HT-29 (cell line): ENCODE measurements at regions not wholly inside any gene's neighbourhood (a gene's known extent, or its start where the extent isn't known, plus 50 kb on each side); places are given as distances from the start of the nearest gene placed in this dataset.
A peak's percentile ranks its signal among the peaks of the same experiment; 100 is the strongest.

Source experiments
- DNase-seq: peaks from one replicate; pipeline ENCODE4 v3.0.0-alpha.2; 2015; ENCODE audit warnings: low spot score

DNA sequence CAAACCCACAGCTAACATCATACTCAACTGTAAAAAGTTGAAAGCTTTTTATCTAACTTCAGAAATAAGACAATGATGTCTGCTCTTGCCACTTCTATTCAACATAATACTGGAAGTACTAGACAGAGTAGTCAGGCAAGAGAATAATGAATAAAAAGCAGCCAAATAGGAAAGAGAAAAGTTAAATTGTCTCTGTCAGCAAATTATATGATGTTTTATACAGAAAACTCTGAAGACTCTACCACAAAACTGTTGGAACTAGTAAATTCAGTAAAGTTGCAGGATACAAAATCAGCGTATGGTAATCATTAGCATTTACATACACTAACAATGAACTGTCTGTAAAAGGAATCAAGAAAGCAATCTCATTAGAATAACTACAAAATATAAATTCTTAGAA is 752.9 kb upstream of the CT83 start:
- no peak for DNase-seq

DNA sequence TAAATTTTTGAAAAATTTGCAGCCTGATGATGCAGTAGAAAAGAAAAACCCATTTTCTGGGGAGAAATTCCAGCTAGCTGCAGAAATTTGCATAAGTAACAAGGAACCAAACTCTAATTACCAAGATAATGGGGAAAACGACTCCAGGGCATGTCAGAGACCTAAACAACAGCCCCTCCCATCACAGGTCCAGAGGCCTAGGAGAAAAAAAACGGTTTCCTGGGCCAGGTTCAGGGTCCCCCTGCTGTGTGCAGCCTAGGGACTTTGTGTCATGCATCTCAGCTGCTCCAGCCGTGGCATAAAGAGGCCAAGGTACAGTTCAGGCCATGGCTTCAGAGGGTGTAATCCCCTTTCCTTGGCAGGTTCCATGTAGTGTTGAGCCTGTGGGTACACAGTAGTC is 733.7 kb upstream of the CT83 start:
- DNase-seq = no peak

DNA sequence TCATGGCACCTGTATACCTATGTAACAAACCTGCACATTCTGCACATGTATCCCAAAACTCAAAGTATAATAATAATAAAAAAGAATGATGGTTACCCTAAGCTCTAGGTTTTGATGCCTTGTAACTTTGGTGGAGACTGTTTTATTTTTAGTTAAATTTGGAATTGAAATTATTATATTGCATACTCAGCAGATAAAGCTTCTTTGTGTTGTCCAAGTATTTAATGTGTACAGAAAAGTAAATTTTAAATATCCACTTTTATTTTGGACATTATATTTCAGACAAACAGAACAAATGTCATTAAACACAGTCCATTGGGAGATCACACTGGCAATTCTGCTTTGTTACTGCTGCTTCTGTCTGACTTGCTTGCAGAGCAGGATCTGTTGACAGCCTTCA is 684.5 kb upstream of the CT83 start:
- no peak for DNase-seq

DNA sequence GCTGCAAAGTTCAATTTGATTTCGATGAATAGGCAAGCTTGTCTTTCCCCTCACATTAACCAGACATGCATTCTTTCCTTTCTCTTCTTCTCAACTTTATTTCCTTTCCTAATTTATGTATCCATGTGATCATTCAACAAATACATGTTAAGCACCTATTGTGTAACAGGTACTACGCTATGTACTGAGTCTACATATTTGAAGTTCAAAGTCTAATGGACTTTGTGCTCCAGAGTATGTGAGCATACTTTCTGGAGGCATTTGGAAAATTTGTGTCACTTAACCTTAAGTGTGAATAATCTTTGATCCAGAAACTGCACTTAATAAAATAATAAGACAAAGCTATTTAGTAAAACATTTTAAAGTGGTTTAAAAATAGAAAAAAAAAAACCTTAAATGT is 675.3 kb upstream of the CT83 start:
- DNase-seq = no peak

DNA sequence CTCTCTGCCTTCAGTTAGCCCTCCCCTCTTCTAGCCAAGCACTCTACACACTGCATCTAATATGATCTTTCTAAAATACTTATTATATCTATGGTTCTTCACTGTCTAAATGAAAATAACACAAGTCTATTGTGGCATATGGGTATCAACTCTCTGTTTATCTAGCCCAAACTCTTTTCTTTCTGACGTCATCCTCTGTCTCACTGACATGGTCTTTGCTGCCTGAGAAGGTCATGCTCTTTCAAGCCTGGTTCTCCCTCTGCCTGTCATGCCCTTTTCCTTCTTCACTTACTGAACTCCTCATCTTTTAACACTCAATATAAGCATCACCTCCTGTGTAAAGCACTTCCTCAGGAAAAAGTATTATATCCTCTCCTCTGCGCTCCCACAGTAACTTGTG is 672.2 kb upstream of the CT83 start:
- DNase-seq = no peak

DNA sequence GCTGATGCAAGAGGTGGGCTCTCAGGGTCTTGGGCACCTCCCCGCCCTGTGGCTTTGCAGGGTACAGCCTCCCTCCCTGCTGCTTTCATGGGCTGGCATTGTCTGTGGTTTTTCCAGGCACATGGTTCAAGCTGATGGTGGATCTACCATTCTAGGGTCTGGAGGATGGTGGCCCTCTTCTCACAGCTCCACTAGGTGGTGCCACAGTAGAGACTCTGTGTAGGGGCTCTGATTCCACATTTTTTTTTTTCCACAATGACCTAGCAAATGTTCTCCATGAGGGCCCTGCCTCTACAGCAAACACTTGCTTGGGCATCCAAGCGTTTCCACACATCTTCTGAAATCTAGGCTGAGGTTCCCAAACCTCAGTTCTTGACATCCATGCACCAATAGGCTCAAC is 657.9 kb upstream of the CT83 start:
- peak; percentile 13 for DNase-seq

DNA sequence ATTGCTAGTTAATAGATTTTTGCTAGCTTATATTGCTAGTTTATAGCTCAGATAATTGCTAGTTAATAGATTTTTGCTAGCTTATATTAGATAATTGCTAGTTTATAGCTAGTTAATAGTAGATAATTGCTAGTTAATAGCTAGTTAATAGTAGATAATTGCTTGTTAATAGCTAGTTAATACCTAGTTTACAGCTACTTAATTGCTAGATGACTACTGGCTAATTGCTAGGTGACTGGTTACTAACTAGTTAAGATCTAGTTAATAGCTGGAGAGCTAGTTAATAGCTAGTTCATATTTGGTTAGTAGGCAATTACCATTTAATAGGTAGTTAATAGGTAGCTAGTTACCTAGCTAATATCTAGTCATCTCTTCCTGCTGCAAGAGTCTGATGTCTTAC is 633.8 kb upstream of the CT83 start:
- no peak for DNase-seq

DNA sequence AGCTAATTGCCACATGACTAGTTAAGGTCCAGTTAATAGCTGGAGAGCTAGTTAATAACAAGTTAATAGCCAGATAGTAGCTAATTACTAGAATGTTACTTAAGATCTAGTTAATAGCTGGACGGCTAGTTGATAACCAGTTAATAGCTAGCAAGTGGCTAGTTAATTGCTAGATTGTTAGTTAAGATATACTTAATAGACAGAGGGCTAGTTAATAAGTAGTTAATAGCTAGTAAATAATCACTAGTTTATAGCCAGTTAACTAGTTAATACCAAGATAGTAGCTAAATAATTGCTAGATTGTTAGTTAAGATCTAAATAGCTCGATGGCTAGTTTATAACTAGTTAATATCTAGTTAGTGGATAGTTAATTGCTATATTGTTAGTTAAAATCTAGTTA is 632.6 kb upstream of the CT83 start:
- DNase-seq = no peak

DNA sequence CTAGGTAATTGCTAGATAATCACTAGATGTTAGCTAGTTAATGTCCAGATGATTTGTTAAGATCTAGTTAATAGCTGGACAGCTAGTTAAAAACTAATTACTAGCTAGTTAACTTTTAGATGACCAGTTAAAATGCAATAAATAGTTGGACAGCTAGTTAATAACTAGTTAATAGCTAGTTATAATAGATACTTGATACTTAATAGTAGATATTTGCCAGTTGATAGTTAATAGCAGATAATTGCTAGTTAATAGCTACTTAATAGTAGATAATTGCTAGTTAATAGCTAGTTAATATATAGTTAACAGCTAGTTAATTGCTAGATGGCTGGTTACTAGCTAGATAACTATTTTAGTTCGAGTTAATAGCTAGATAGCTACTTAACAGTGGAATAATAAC is 631.4 kb upstream of the CT83 start:
- DNase-seq = no peak

DNA sequence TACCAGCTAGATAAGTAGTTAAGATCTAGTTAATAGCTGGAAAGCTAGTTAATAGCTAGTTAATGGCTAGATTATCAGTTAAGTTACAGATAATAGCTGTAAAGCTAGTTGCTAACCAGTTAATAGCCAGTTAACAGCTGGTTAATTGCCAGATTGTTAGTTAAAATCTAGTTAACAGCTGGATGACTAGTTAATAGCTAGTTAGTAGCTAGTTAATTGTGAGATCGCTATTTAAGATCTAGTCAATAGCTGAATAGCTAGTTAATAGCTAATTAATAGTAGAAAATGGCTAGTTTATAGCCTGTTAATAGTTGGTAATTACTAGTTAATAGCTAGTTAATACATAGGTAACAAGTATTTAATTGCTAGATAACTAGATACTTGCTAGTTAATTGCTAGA is 630.5 kb upstream of the CT83 start:
- no peak for DNase-seq

DNA sequence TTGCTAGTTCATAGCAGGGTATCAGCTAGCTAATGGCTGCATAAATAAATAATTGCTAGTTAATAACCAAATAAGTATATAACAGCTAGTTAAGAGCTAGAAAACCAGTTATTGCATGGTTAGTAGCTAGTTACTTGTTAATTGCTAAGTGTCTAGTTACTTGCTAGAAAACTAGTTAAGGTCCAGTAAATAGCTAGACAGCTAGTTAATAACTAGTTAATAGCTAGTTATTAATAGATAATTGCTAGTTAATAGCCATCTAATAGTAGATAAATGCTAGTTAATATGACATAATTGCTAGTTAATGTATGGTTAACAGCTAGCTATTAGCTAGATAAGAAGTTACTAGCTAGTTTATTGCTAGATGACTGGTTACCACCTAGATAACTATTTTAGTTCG is 629.9 kb upstream of the CT83 start:
- no peak for DNase-seq

DNA sequence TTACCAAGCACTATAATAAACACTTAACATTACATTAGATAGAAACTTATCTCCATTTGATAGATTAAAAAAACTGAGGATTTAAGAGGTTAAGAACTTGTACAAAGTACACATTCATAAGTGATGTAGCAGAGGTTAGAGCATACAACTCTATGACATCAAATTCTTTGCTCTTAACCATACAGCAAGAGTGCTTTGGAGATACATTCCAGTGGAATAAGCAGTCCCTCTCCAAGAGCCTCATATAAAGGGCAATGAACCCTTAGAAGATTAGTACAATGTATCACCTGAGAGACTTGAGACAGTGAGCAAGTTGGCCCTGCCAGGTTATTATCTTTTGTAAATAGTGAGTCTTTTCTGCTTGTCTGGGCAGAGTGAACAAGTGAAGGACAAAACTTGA is 600.4 kb upstream of the CT83 start:
- DNase-seq = no peak

DNA sequence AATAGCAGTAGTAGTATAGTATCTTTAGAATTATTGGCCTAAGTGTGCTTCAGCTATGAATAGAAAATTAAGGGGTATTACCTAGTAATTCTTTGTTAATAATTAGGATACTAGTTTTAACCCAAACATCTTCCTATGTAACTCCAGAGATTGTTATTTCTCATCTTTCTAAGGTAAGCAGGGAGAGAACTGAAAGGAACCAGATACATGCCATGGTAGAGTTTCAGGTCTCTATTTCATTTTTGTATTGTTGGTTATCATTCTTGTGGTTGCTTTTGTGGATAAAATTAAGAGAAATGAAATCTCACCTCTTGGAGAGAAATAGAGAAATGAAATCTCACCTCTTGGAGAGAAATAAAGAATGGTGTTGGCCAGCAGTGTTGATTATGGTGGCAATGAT is 597.1 kb upstream of the CT83 start:
- no peak for DNase-seq

DNA sequence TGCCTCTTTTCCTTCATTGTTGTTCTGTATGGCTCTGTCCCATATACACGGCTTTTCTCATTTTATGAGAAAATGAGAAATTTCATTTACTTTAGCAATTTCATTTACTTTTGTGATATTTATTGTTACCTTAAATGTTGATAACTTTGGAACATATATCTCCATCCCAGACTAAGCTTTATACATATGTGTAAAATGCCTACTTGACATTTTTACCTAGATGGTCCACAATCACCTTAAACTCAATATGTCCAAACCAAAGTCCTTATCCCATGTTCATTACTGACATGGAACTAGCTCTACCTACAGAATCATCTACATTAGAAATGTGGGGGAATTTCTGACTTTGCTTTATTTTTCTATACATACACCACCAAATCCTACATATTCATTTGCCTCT is 590.5 kb upstream of the CT83 start:
- DNase-seq = no peak

DNA sequence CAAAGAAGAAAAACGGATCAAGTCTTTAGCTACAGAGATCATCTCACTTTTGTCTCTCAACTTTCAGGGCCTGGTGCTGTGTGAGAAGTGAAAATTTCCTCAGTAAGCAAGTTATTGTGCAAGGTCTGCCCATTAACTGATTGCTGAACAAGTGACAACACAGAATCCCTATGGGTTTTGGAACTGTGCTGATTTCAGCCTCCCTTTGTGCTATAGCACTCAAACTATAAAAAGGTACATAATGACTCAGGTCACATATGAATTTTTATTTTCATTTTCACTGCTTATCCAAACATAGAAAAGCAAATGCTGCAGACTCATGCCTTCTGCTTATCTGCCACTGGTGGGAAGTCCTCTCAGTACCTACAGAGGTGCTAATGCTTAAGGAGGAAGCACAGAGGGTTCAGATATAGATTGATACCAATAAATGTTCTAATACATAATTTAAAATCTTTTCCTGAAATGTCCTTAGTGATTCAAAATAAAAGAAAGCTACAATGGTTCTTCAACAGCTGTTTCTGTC is 576.2 kb upstream of the CT83 start:
- DNase-seq = no peak

DNA sequence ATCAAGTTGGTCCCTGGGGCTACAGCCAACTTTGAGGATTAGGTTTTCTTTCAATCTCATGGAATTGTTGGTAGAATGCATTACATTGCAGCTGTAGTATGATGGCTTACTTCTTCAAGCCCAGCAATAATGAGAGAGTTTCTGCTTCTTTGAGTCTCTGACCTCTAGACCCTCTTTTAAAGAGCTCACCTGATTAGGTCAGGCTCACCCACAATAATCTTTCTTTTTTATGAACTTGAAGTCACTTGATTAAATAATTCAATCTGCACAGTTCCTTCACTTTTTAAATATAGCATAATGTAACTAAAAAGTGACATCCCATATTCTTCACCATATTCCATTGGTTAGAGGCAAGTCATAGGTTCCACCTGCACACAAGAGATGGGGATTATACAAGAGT is 547.5 kb upstream of the CT83 start:
- no peak for DNase-seq

DNA sequence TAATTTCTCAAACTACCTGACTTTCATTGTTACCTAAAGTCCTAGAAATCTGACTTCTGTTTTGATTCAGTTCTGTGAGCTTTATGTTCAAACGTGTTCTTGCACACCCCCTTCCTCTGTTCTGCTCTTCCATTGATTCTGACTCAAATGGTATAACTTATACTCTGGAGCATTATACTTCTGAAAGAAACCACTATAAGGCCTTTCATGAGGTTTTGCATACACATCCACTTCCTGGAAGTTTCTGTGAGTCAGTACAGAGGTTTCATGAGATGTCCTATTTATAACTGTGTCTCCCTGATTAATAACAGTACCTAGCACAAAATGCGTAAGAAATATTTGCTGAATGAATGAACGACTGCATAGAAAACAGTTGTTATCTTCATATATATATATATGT is 540.2 kb upstream of the CT83 start:
- DNase-seq = no peak

DNA sequence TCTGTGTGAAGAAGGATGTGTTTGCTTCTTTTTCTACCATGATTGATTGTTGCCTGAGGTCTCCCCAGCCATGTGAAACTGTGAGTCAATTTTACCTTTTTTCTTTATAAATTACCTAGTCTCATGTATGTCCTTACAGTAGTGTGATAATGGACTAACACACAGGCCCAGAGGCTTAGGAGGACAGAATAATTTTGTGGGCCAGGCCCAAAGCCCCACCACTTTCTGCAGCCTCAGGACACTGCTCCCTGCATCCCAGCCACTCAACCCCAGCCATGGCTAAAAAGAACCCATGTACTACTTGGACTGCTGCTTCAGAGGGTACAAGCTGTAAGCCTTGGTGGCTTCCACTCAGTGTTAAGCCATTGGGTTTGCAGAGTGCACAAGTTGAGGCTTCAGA is 512.7 kb upstream of the CT83 start:
- DNase-seq = no peak

DNA sequence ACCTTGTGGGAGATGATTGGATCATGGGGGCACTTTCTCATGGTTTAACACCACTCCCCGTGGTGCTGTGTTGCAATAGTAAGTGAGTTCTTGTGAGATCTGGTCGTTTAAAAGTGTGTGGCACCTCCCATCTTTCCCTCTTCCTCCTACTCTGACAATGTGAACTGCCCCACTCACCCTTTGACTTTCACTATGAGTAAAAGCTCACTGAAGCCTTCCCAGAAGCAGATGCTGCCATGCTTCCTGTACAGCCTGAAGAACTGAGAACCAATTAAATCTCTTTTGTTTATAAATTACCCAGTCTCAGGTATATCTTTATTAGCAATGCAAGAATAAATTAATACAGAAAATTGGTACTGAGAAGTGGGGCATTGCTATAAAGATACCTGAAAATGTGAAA is 509.6 kb upstream of the CT83 start:
- DNase-seq = no peak

DNA sequence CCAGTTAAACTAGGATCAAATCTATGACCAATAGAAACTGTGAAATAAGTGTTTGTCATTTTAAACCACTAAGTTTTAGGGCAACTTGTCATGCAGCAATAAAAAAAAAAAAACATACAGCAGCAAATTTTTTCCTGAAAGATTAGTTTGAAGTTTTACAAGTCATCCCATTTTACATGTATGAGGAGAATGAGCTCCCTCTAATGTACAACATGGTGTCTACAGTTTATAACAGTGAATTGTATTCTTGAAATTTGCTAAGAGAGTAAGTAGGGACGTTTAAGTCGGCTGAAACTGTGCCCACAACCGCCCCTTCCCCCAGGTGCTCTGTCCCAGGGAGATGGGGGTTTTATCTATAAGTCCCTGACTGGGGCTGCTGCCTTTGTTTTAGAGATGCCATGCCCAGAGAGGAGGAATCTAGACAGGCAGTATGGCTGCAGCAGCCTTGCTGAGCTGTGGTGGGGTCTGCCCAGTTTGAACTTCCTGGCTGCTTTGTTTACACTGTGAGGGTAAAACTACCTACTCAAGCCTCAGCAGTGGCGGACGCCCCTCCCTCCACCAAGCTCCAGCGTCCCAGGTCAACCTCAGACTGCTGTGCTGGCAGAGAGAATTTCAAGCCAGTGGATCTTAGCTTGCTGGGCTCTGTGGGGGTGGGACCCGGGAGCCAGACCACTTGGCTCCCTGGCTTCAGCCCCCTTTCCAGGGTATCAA is 499.3 kb upstream of the CT83 start:
- DNase-seq = peak; percentile 10

DNA sequence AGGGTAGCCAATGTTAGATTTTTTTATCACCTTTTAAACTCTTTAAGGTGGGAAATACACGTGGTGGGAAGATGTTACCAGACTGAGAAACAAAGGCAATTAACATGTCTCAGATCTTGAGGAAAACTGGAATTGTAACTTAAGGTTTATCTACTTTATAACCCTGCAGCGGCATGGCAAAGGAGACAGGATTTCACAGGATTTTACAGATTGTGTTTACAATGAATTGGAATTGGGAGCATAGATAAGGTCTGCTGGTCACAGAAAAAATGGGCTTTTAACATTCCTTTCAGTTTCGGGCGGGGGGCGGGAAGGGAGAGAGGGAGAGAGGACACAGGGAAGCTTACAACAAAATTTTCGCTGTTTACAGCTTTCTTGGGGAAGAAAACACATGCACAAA is 467.5 kb upstream of the CT83 start:
- DNase-seq = no peak

DNA sequence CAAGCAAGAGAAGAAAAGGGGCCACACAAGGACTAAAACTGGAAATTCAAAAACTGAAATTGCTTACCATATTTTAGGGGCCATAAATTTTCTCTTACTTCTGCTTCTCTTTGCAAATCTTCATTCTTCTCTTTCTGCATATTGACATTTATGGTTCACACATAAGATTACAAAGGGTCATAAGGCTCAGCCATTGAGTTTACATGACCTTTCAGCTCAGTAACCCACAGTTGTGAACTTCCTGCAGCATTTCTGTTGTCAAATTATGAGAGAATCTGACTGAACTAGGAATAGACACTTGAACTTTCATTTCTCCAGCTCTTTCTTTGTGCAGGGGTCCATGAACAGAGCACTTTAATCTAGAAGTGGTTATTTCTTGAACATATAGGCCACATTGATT is 434.8 kb upstream of the CT83 start:
- no peak for DNase-seq

DNA sequence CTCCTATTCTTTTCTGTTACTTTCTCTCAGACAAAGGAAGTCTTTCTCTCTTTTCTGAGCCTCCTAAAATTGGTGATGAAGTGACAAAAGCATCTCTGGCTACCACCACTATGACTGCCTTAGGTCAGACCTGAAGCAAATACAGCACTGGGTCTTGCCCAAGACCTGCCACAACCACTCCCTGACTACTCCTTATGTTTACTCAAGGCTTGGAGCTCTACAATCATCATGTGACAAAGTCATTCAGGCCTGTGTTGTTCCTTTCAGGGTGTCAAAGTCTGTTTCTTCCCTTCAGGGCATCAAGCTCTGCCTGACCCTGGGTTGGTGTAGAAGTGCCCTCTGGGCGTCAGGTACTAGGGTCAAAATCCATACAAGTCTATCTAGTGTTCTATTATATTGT is 419.2 kb upstream of the CT83 start:
- no peak for DNase-seq

DNA sequence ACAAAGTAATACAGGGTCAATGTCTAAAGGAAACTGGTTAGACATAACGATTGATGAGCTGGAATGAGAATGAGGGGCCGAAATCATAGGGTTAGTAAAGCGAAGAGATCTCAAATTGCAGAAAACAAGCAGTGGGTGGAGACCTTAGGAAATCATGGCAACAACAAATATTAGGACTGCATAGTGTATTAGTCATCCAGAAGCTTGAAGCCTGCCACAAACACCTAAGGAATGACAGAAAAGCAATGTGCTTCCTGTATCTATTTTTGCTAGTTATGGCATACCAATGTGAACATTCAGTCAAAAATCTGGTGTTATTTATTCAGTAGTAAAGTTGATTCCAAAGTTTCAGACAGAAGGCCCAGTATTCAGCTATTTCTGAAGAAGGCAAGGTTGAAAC is 410.9 kb upstream of the CT83 start:
- no peak for DNase-seq
